ENCODE measurements at regions not wholly inside any gene's neighbourhood (a gene's known extent, or its start where the extent isn't known, plus 50 kb on each side); places are given as distances from the start of the nearest gene placed in this dataset.

DNA sequence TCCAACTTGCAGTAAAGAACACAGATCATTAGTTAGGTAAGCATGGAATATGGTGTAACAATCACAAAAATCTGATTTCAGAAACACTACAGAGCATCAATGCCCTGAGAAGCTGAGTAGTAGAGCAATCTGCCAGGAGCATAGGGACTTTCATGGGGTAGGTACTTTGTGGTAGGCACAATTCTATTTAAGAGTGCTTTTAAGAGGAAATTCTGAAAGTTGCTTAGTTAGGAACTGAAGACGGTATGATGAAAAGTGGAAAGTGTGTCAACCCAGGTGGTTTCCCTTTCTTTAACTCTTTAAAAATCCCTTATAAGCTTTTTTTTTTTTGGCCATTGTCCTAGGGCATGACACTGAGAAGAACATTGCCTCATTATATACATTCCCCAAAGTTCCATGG, 535.7 kb upstream of the FBXO33 start:
- Mint-ChIP-seq H3K27me3 (ENCODE audit: insufficient read depth) (no peaks in the 10 kb centered on the region), H3K4me3 (no peak overlapping the region), H3K36me3 (ENCODE audit: low read depth) (no peaks in the 10 kb centered on the region), H3K9me3 (peaks cover 2% of the 10 kb centered on the region), H3K27ac (no peak overlapping the region), H3K4me1 (no peaks in the 10 kb centered on the region)
- DNase-seq, result no peak
- Histone ChIP-seq H3K9ac (ENCODE audit: extremely low read depth, low read length, poor library complexity, severe bottlenecking) (no peak overlapping the region), H3K36me3 (ENCODE audit: control insufficient read depth, insufficient read depth, low read length) (no peaks in the 10 kb centered on the region), H3K4me1 (ENCODE audit: control insufficient read depth, insufficient read depth, low read length) (no peaks in the 10 kb centered on the region), H3K4me3 (ENCODE audit: low read length) (no peak overlapping the region), H3K27ac (ENCODE audit: low read depth, low read length) (no peak overlapping the region), H3K27me3 (ENCODE audit: control insufficient read depth, insufficient read depth, low read length, poor library complexity, severe bottlenecking) (no peaks in the 10 kb centered on the region), H3K9me3 (ENCODE audit: control insufficient read depth, low read length) (no peaks in the 10 kb centered on the region)
- 83 to 91% methylated on average over 1 of the region's 1 CpG for WGBS, 2 experiments (ENCODE audit: insufficient coverage in 1 of 2, insufficient read length in 1 of 2)
- TF ChIP-seq, protein P1, sequence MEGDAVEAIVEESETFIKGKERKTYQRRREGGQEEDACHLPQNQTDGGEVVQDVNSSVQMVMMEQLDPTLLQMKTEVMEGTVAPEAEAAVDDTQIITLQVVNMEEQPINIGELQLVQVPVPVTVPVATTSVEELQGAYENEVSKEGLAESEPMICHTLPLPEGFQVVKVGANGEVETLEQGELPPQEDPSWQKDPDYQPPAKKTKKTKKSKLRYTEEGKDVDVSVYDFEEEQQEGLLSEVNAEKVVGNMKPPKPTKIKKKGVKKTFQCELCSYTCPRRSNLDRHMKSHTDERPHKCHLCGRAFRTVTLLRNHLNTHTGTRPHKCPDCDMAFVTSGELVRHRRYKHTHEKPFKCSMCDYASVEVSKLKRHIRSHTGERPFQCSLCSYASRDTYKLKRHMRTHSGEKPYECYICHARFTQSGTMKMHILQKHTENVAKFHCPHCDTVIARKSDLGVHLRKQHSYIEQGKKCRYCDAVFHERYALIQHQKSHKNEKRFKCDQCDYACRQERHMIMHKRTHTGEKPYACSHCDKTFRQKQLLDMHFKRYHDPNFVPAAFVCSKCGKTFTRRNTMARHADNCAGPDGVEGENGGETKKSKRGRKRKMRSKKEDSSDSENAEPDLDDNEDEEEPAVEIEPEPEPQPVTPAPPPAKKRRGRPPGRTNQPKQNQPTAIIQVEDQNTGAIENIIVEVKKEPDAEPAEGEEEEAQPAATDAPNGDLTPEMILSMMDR (conservative IDR thresholded peaks at IDR 0.05), result no peak

DNA sequence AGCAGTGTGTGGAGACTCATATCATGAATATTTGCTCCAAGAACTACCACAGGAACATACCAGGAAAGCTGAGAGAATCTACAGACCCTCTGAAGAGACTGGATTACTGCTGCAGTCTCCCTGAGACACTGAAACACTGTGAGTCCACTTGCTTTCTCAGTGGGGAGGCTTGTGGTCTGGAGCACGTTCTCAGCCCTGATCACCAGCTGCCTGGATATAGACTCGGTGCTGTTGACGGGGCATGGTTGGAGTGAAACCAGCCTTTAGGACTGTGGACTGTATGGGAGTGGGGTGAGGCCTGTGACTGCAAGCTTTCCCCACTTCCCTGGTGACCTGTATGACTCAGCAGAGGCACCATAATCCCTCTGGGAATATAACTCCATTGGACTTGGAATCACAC, 525.8 kb upstream of the FBXO33 start:
- no peak overlapping the region for H3K4me3 ChIP-seq (ENCODE audit: low read length)
- no peaks in the 10 kb centered on the region for H3K27me3 ChIP-seq (ENCODE audit: control insufficient read depth, insufficient read depth, low read length, poor library complexity, severe bottlenecking)
- H3K4me1 ChIP-seq (ENCODE audit: control insufficient read depth, insufficient read depth, low read length), result no peaks in the 10 kb centered on the region
- H3K4me1 Mint-ChIP-seq, result no peaks in the 10 kb centered on the region
- no peaks in the 10 kb centered on the region for H3K36me3 Mint-ChIP-seq (ENCODE audit: low read depth)
- 93% methylated on average over 3 of the region's 3 CpGs; no CpG with 5 or more reads in 1 of the 2 experiments for WGBS, 2 experiments (ENCODE audit: insufficient coverage in 1 of 2, insufficient read length in 1 of 2)
- no peak overlapping the region for H3K27ac ChIP-seq (ENCODE audit: low read depth, low read length)
- H3K4me3 Mint-ChIP-seq, result no peak overlapping the region
- TF ChIP-seq, protein P1 (conservative IDR thresholded peaks at IDR 0.05), result no peak
- peaks cover 4% of the 10 kb centered on the region for H3K9me3 ChIP-seq (ENCODE audit: control insufficient read depth, low read length)
- H3K27me3 Mint-ChIP-seq (ENCODE audit: insufficient read depth), result peaks cover 2% of the 10 kb centered on the region
- H3K27ac Mint-ChIP-seq, result no peak overlapping the region
- DNase-seq, result no peak
- peaks cover 9% of the 10 kb centered on the region for H3K9me3 Mint-ChIP-seq
- no peak overlapping the region for H3K9ac ChIP-seq (ENCODE audit: extremely low read depth, low read length, poor library complexity, severe bottlenecking)
- H3K36me3 ChIP-seq (ENCODE audit: control insufficient read depth, insufficient read depth, low read length), result no peaks in the 10 kb centered on the region

DNA sequence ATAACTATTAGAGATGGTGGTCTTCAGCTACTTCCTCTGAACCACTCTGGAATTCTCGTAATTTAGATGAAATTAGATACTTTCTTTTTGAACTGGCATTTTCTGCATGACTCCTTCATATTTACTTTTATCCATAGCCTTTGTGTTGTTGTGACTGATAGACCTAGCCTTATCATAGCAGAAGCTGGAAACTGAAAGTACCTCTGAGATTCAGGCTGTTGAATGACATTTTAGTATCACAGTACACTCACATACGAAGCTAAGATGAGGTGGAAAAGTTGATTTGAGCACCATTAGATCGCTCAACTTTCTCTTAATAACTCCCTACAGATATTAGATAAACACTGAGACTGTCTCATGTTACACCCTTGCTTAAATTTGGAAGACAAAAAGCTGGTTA, 525.1 kb upstream of the FBXO33 start:
- Histone ChIP-seq H3K36me3 (ENCODE audit: control insufficient read depth, insufficient read depth, low read length) (no peaks in the 10 kb centered on the region), H3K9me3 (ENCODE audit: control insufficient read depth, low read length) (peaks cover 11% of the 10 kb centered on the region), H3K4me3 (ENCODE audit: low read length) (no peak overlapping the region), H3K27me3 (ENCODE audit: control insufficient read depth, insufficient read depth, low read length, poor library complexity, severe bottlenecking) (no peaks in the 10 kb centered on the region), H3K9ac (ENCODE audit: extremely low read depth, low read length, poor library complexity, severe bottlenecking) (no peak overlapping the region), H3K27ac (ENCODE audit: low read depth, low read length) (no peak overlapping the region), H3K4me1 (ENCODE audit: control insufficient read depth, insufficient read depth, low read length) (no peaks in the 10 kb centered on the region)
- Mint-ChIP-seq H3K4me1 (no peaks in the 10 kb centered on the region), H3K36me3 (ENCODE audit: low read depth) (no peaks in the 10 kb centered on the region), H3K9me3 (peaks cover 15% of the 10 kb centered on the region), H3K27me3 (ENCODE audit: insufficient read depth) (peaks cover 2% of the 10 kb centered on the region), H3K27ac (no peak overlapping the region), H3K4me3 (no peak overlapping the region)
- 86 to 94% methylated on average over 1 to 3 of the region's 3 CpGs for WGBS, 2 experiments (ENCODE audit: insufficient coverage in 1 of 2, insufficient read length in 1 of 2)
- TF ChIP-seq, protein P1 (conservative IDR thresholded peaks at IDR 0.05), result no peak
- DNase-seq, result no peak
